ENCODE measurements at regions not wholly inside any gene's neighbourhood (a gene's known extent, or its start where the extent isn't known, plus 50 kb on each side); places are given as distances from the start of the nearest gene placed in this dataset.

DNA sequence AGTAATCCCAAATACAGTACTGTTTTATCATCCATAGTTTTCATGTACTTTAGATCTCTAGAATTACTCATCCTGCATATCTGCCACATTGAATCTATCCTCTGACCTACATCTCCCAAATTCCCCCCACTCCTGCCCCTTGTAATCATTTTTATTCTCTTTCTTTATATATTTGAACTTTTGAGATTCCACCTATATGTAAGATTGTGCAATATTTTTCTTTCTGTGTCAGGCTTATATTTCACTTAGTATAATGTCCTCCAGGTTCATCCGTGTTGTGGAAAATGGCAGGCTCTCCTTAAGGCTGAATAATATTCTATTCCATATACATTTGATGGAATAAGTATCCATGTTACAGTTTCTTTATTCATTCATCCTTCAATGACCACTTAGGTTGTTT lies 640.4 kb downstream of the POM121L12 start:
- Histone ChIP-seq H3K9ac (ENCODE audit: insufficient read depth in 1 of 2, low read depth in 2 of 2, low read length in 2 of 2) (no peak overlapping the region), H3K27ac (ENCODE audit: extremely low read depth, low read depth, low read length) (no peak overlapping the region), H3K36me3 (ENCODE audit: control insufficient read depth, insufficient read depth, low read length) (no peaks in the 10 kb centered on the region), H4K20me1 (replicated peaks; ENCODE audit: control insufficient read depth, insufficient read depth, low read length) (no peaks in the 10 kb centered on the region), H3K27me3 (ENCODE audit: control insufficient read depth in 2 of 2, insufficient read depth in 2 of 2, low read length in 2 of 2) (no peaks in the 10 kb centered on the region), H3K4me1 (replicated peaks in 1 of 2; ENCODE audit: control insufficient read depth in 2 of 2, insufficient read depth in 2 of 2, low read length in 2 of 2) (no peaks in the 10 kb centered on the region), H3K4me3 (no peak overlapping the region), H3K9me3 (replicated peaks; ENCODE audit: control insufficient read depth, insufficient read depth, low read depth, low read length) (no peaks in the 10 kb centered on the region; the same call in 1 of the 2 replicates), H2AFZ (ENCODE audit: low read depth, low read length) (no peak overlapping the region), H3K9me1 (ENCODE audit: control insufficient read depth, insufficient read depth, low read length) (no peaks in the 10 kb centered on the region), H3K79me2 (ENCODE audit: control insufficient read depth, insufficient read depth, low read length) (no peaks in the 10 kb centered on the region), H3K4me2 (ENCODE audit: insufficient read depth, low read length) (no peak overlapping the region)
- no peak for ATAC-seq
- CTCF ChIA-PET (ENCODE audit: low intra/inter-chr PET ratio), result no interaction called here
- no TSS peak for BruUV-seq (replicated peaks)
- intact Hi-C loops (cut with micrococcal nuclease), result no loop called here
- POLR2A ChIA-PET, result no interaction called here
- TF ChIP-seq, protein P1, sequence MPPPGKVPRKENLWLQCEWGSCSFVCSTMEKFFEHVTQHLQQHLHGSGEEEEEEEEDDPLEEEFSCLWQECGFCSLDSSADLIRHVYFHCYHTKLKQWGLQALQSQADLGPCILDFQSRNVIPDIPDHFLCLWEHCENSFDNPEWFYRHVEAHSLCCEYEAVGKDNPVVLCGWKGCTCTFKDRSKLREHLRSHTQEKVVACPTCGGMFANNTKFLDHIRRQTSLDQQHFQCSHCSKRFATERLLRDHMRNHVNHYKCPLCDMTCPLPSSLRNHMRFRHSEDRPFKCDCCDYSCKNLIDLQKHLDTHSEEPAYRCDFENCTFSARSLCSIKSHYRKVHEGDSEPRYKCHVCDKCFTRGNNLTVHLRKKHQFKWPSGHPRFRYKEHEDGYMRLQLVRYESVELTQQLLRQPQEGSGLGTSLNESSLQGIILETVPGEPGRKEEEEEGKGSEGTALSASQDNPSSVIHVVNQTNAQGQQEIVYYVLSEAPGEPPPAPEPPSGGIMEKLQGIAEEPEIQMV (tag; conservative IDR thresholded peaks at IDR 0.05; ENCODE audit: low read depth), result no peak
- 0 out of 2 replicates have a peak, but pooled peaks have one; percentile 33 for TF ChIP-seq CEBPB (tag; IDR thresholded peaks at IDR 0.05)
- TF ChIP-seq HNRNPK (IDR thresholded peaks at IDR 0.05; ENCODE audit: low read depth, low read length, poor library complexity, severe bottlenecking), result no peak
- TF ChIP-seq CEBPG (CRISPR knock-in tag; IDR thresholded peaks at IDR 0.05), result no peak
- peak in 1 of 2 experiments; percentile 72; a peak in 2 of 4 replicates for TF ChIP-seq CEBPG (tag; conservative IDR thresholded peaks at IDR 0.05 in 1 of 2, IDR thresholded peaks at IDR 0.05 in 1 of 2)
- in situ Hi-C loops (cut with MboI), result no loop called here
- 17% methylated on average over 1 of the region's 1 CpG for WGBS (ENCODE audit: insufficient coverage, low coverage, missing lambda C conversion rate)
- DNase-seq (ENCODE audit: extremely low read depth in 1 of 4, low spot score in 3 of 4), result no peak
- FAIRE-seq, result no peak
